HG03520 (cell line): ENCODE measurements at regions not wholly inside any gene's neighbourhood (a gene's known extent, or its start where the extent isn't known, plus 50 kb on each side); places are given as distances from the start of the nearest gene placed in this dataset.
"Not testable (repeated sequence)": the region's sequence is repeated elsewhere in the genome, so short reads cannot be mapped to it uniquely, and the experiment has no call there.

Experiments
- ATAC-seq: cut with Tn5 transposase; IDR thresholded peaks from one replicate; pipeline ENCODE4 v1.9.1; 2021; ENCODE audit warnings: mild to moderate bottlenecking, moderate library complexity; ENCODE audit not compliant: unreplicated experiment

GRCh38 chr4:117893207-117893606 lies 141.1 kb upstream of the NDST3 start:
- ATAC-seq = no peak

GRCh38 chr4:117898496-117898895 lies 135.8 kb upstream of the NDST3 start:
- no peak for ATAC-seq

DNA sequence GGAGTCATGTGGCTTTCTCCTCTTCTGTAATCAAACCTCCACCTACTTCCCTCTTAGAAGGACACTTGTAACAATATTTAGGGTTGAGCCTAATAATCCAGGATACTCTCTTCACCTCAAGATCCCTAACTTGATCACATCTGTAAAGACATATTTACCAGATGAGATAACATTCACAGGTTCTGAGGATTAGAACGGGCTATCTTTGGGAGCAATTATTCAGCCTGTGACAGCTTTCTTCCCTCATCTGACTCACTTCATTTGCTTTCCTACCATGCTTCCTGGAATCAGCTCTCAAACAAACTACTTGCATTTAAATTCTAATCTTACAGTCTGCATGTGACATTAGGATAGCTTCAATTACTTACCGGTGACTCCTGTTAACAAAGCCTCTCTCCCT lies 133.5 kb upstream of the NDST3 start:
- ATAC-seq = no peak

- ATAC-seq = no peak
Observed at GRCh38 chr4:117907646-117908045, 126.6 kb upstream of the NDST3 start.

- ATAC-seq = no peak
Observed at GRCh38 chr4:117908306-117909207, 125.7 kb upstream of the NDST3 start.

DNA sequence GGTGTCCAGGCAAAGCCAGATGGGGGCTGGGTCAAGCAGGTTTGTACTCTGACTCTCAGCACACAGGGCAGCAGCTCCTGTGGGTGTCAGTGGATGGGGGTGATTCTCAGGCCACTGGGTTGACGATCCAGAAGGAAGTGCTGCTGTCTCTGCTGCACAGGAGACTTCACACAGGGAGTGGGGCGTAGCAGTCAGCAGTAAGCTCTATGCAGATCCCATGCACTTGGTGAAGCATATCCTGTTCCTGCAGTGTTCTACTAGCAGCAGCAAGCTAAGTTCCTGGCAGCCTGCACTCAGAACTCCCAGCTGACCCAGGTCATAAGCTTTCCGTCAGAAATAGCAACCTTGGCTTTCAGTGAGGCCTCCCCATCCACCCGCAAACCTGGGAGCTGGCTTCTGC lies 117.6 kb upstream of the NDST3 start:
- no peak for ATAC-seq

- ATAC-seq = not testable (repeated sequence)
Observed at GRCh38 chr4:117922311-117922710, 112.0 kb upstream of the NDST3 start.

DNA sequence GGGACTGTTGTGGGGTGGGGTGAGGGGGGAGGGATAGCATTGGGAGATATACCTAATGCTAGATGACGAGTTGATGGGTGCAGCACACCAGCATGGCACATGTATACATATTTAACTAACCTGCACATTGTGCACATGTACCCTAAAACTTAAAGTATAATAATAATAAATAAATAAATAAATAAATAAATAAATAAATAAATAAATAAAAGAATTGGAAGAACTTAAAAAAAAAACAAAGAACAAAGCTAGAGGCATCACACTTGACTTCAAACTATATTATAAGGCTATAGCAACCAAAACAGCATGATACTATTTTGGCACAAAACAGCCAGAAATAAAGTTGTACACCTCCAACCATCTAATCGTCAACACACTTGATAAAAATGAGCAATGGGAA lies 106.5 kb upstream of the NDST3 start:
- not testable (repeated sequence) for ATAC-seq

DNA sequence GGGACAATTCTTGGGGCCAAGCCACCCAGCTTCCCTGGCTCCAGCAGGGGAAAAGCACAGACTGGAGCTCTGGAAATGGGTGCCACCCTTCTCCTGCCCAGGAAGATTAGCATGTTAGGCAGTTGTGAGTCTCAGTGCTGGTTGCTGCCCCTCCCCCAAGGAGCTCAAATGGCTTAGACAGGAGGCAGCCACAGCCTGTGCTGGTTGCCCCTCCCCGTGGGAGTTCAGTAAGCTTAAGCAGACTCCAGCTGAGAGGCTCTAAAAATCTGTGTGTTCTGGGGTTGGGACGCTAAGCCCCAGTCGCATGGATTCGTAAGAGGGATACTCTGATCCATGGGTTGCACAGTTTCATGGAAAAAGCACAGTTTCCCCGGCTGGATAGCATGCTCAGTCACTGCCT lies 92.7 kb upstream of the NDST3 start:
- no peak for ATAC-seq

- no peak for ATAC-seq
Observed at GRCh38 chr4:117949621-117950020, 84.7 kb upstream of the NDST3 start.

DNA sequence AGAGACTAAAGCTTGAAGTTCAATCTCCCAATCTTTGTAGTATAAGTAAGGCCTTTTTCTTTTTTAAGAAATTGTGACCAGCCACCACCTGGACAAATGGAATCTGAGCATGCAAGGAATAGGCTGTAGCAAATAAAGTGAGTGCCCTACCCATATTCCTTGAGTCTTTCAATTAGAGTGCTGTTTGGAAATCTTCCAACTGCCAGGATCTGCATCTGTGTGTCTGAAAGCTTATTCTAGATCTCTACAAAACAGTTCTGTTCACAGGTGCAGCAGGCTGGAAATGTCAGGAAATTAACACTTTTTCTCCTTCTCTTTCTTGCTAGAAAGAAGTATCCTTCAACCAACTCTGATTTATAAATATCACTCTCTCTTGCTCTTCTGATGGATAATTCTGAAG lies 76.7 kb upstream of the NDST3 start:
- ATAC-seq = no peak

DNA sequence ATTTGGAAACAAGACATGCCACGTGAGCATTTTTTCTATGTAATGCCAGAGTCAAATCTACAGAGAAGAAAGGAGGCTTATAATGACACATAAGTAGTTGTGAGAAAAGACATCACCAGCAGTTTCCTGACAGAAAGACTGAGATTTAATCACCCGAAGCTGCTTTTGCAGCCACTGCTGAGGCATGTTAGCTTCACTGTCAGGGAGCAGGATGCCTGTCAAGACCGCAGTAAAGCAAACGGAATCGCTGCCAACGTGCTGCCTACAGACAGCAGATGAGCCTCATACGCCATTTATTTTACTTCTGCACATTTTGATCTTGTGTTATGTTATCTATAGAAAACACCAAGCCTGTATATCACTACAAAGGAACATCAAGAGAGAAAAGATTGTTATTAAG lies 68.7 kb upstream of the NDST3 start:
- no peak for ATAC-seq

GRCh38 chr4:117968606-117969005 lies 65.7 kb upstream of the NDST3 start:
- no peak for ATAC-seq

DNA sequence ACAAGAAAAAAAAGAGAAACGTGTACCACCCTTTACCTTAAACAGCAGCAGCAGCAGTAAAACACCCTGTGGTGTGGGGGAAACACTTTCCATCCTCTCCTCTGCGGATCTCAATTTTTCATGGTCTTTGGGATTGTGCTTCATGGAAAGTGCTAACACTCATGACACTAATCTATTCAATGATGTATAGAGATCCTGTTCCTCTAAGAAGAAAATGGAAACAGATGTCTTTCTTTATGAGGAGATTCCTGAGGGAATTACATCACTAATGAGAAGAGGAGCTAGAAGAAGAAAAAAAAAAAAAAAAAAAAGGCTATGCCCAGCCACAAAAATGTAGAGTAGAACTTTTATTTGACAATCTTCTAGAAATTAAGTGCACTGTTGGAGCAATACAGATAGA lies 62.9 kb upstream of the NDST3 start:
- no peak for ATAC-seq

GRCh38 chr4:117983541-117984365 lies 50.5 kb upstream of the NDST3 start:
- ATAC-seq = no peak

DNA sequence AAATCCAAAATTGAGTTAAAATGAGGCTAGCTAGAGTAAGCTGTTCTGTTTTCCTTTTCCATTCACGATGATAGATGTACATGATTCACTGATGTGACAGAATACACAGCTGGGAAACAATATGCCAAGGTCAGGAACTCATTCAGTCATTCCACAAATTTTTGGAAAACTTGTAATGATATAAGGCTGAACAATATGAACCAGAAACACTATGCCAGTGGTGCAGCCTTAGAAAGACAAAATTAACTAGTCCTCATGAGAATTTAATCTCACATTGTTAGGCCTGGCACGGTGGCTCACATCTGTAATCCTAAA lies 50.0 kb upstream of the NDST3 start:
- ATAC-seq = no peak
